A549 (cell line): ENCODE measurements at regions not wholly inside any gene's neighbourhood (a gene's known extent, or its start where the extent isn't known, plus 50 kb on each side); places are given as distances from the start of the nearest gene placed in this dataset.

ENCODE experiments used
- BHLHE40 ChIP-seq: IDR thresholded peaks from 2 replicates; pipeline ENCODE4 v1.6.1; 2012; ENCODE audit warnings: low read depth, low read length, inconsistent platforms
- CTCF ChIP-seq: fragments of >200 bp; sonication (Bioruptor Twin); formaldehyde crosslinking; IDR thresholded peaks from 3 replicates; pipeline ENCODE4 v1.5.1; 2016
- POLR2A ChIP-seq: IDR thresholded peaks from 2 replicates; pipeline ENCODE4 v1.6.1; 2012; ENCODE audit warnings: mild to moderate bottlenecking, low read length
- RAD21 ChIP-seq, 2 experiments: fragments of >200 bp in 1 of 2; sonication (Bioruptor Twin) in 1 of 2; formaldehyde crosslinking in 1 of 2; IDR thresholded peaks in 1 of 2; conservative IDR thresholded peaks in 1 of 2; 2 replicates in 1 of 2; 3 replicates in 1 of 2; pipeline ENCODE4 v1.6.1; 2012 to 2018; ENCODE audit warnings: inconsistent platforms in 1 of 2
- RCOR1 ChIP-seq: fragments of 150-350 bp; IDR thresholded peaks from 2 replicates; pipeline ENCODE4 v1.6.1; 2014; ENCODE audit warnings: antibody characterized with exemption, low read length, low read depth

DNA sequence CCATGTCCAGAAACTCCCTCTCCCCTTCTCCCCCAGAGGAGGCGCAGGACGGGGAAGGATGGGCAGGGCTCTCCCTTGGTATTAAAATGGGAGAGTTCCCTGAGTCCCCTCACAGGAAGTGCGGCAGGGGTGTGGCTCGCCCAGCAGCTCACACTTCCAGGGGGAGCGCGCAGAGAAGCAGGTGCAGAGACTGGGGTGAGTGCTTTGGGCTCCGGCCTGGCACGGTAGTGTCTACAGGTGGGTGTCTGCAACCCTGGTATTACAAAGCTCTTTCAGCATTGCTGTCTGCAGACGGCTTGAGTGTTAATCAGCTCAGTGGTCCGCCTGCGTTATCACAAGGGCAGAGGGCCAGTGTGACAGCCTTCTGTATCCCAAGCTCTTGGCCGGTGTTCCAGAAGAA, 114.9 kb upstream of the FBXL7 start:
- TF ChIP-seq CTCF (no peak), POLR2A (no peak), RAD21 (conservative IDR thresholded peaks at IDR 0.05 in 1 of 2, IDR thresholded peaks at IDR 0.05 in 1 of 2) (no peak), RCOR1 (no peak), BHLHE40 (no peak)
